ENCODE measurements at regions not wholly inside any gene's neighbourhood (a gene's known extent, or its start where the extent isn't known, plus 50 kb on each side); places are given as distances from the start of the nearest gene placed in this dataset.

DNA sequence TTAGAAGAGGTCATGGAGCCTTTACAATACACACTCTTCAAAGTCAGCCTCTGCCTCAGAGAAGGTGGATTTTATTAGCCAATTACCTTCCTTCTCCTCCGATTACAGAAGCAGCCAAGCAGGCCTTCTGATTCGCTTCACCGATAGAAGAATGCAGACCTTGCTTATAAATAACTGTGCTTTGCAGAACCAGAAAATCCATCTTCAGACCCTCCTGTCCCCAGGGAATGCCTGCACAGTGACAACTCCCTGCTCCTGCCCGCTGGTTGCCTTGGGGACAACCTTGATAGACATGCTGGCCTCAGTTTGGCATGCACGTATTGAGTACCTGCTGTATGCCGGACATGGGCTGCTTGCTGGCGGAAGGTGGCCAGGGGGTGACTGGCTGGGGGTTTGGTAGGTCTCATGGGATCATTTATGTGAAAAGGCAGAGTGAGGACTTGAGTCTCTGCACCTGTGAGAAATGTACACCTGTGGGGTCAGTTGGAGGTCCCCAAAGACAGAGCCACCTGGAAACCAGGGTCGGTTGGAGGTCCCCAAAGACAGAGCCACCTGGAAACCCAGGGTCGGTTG lies 1238.7 kb downstream of the BRD1 start:
- no peak for TF ChIP-seq EZH2 (IDR thresholded peaks at IDR 0.05)
- TF ChIP-seq, protein P1, sequence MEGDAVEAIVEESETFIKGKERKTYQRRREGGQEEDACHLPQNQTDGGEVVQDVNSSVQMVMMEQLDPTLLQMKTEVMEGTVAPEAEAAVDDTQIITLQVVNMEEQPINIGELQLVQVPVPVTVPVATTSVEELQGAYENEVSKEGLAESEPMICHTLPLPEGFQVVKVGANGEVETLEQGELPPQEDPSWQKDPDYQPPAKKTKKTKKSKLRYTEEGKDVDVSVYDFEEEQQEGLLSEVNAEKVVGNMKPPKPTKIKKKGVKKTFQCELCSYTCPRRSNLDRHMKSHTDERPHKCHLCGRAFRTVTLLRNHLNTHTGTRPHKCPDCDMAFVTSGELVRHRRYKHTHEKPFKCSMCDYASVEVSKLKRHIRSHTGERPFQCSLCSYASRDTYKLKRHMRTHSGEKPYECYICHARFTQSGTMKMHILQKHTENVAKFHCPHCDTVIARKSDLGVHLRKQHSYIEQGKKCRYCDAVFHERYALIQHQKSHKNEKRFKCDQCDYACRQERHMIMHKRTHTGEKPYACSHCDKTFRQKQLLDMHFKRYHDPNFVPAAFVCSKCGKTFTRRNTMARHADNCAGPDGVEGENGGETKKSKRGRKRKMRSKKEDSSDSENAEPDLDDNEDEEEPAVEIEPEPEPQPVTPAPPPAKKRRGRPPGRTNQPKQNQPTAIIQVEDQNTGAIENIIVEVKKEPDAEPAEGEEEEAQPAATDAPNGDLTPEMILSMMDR (IDR thresholded peaks at IDR 0.05 in 2 of 3, conservative IDR thresholded peaks at IDR 0.05 in 1 of 3; ENCODE audit: borderline replicate concordance in 1 of 3, insufficient read depth in 1 of 3, low read depth in 2 of 3, low read length in 2 of 3), result no peak
- TF ChIP-seq, protein P2, sequence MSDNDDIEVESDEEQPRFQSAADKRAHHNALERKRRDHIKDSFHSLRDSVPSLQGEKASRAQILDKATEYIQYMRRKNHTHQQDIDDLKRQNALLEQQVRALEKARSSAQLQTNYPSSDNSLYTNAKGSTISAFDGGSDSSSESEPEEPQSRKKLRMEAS (IDR thresholded peaks at IDR 0.05), result no peak
